ENCODE measurements at regions not wholly inside any gene's neighbourhood (a gene's known extent, or its start where the extent isn't known, plus 50 kb on each side); places are given as distances from the start of the nearest gene placed in this dataset.

DNA sequence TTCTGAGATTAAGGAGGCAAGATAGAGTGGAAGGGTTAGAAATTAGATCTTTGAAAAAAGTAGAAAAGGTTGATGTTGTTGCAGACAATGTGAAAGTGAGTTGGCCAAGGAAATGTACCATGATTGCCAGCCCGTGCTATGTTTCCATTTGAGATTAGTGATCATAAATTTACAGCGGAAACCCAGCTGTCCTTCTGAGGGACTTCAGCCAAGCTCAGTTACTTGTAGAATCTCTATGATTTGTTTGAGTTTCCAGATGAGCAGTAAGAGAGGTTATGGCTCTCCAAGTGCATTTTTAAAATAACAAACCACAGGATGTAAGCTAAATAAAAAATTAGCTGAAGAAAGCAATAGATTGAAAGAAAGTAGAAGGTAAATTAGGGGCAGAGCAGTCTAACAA lies 54.2 kb upstream of the RBMS3 start:
- Mint-ChIP-seq H3K4me1 (ENCODE audit: low read depth) (no peaks in the 10 kb centered on the region), H3K4me3 (ENCODE audit: low read depth) (no peak overlapping the region), H3K27ac (no peak overlapping the region), H3K9me3 (no peaks in the 10 kb centered on the region), H3K36me3 (ENCODE audit: low read depth) (no peaks in the 10 kb centered on the region), H3K27me3 (ENCODE audit: low read depth) (peaks cover 1% of the 10 kb centered on the region)
- intact Hi-C loops (cut with micrococcal nuclease): no loop called here
- DNase-seq (ENCODE audit: low spot score): no peak

DNA sequence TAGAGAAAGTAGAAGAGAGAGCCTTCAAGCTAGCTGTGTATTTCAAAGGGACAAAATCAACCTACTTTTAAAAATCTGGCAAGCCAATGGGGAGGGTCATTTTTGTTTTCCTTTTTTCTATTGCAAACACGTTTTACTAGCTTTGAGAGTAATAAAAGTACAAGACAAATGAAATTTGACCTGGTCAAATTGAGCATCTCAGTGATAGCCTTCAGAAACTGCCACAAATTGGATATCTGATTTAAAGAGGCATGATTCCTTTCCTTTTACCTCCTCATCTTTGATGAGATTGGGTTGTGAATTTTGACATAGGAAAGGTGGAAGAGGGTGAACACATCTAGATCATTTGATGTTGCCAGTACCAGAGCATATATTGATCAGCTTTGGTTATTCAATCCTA lies 53.6 kb upstream of the RBMS3 start:
- no peak for DNase-seq (ENCODE audit: low spot score)
- Mint-ChIP-seq H3K27me3 (ENCODE audit: low read depth) (peaks cover 1% of the 10 kb centered on the region), H3K4me1 (ENCODE audit: low read depth) (no peaks in the 10 kb centered on the region), H3K36me3 (ENCODE audit: low read depth) (no peaks in the 10 kb centered on the region), H3K4me3 (ENCODE audit: low read depth) (no peak overlapping the region), H3K27ac (no peak overlapping the region), H3K9me3 (no peaks in the 10 kb centered on the region)
- intact Hi-C loops (cut with micrococcal nuclease): no loop called here

Measured in activated T-helper 2 cell treated with anti-CD3 and anti-CD28 coated beads, Interferon-gamma antibody, Interleukin-2, Interleukin-4, amounts not matched to agents 10 μg/mL and 5 μg/mL and 100 μg/mL, durations not matched to agents 14 hours and 24 hours and 36 hours (primary cell).